ENCODE measurements at regions not wholly inside any gene's neighbourhood (a gene's known extent, or its start where the extent isn't known, plus 50 kb on each side); places are given as distances from the start of the nearest gene placed in this dataset.

DNA sequence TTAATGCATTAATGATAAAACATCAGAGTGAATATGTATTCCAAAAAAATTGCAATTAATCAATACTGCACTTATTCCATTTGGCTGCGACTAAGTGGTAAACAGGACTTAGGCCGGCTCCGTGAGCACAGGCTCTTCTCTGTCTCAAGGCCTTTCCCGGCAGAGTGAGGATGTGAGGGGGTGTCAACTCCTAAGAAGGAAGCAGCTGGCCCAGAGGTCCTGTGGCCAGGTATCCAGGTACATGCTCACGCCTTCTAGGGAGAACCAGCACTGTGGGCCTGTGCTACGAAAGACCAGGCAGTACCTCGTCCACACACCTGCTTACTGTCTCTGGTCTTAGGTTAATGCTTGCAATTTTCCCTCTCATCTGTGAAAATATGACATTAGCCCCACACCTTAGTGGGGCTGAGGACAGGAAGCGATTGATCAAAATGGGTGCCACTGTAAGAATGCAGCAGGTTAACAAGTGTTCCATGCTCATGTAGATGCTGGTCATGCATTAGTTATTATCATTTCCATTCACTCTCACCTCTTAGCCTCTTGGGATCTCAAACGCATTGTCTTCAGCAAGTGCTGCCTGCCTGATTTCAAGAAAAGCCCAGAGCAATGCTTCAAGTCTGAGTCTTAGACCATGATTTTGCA is 175.3 kb downstream of the ABHD5 start:
- Histone ChIP-seq H3K27me3 (ENCODE audit: insufficient read depth in 3 of 3, low read length in 2 of 3) (peaks cover 0 to 4% (median 0%) of the 10 kb centered on the region in 3 donors), H3K9me3 (no peaks in the 10 kb centered on the region), H3K36me3 (ENCODE audit: insufficient read depth in 1 of 2, low read depth in 1 of 2) (no peaks in the 10 kb centered on the region), H3K27ac (no peak overlapping the region), H3K4me1 (no peaks in the 10 kb centered on the region), H3K4me3 (no peak overlapping the region)
- TF ChIP-seq, protein P1, sequence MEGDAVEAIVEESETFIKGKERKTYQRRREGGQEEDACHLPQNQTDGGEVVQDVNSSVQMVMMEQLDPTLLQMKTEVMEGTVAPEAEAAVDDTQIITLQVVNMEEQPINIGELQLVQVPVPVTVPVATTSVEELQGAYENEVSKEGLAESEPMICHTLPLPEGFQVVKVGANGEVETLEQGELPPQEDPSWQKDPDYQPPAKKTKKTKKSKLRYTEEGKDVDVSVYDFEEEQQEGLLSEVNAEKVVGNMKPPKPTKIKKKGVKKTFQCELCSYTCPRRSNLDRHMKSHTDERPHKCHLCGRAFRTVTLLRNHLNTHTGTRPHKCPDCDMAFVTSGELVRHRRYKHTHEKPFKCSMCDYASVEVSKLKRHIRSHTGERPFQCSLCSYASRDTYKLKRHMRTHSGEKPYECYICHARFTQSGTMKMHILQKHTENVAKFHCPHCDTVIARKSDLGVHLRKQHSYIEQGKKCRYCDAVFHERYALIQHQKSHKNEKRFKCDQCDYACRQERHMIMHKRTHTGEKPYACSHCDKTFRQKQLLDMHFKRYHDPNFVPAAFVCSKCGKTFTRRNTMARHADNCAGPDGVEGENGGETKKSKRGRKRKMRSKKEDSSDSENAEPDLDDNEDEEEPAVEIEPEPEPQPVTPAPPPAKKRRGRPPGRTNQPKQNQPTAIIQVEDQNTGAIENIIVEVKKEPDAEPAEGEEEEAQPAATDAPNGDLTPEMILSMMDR (IDR thresholded peaks at IDR 0.05): no peak
- ATAC-seq: no peak
- intact Hi-C loops (cut with DNase I): no loop called here
- 83 to 87% (median 86%) methylated on average over 9 of the region's 9 CpGs for WGBS, 3 donors
- DNase-seq: no peak

DNA sequence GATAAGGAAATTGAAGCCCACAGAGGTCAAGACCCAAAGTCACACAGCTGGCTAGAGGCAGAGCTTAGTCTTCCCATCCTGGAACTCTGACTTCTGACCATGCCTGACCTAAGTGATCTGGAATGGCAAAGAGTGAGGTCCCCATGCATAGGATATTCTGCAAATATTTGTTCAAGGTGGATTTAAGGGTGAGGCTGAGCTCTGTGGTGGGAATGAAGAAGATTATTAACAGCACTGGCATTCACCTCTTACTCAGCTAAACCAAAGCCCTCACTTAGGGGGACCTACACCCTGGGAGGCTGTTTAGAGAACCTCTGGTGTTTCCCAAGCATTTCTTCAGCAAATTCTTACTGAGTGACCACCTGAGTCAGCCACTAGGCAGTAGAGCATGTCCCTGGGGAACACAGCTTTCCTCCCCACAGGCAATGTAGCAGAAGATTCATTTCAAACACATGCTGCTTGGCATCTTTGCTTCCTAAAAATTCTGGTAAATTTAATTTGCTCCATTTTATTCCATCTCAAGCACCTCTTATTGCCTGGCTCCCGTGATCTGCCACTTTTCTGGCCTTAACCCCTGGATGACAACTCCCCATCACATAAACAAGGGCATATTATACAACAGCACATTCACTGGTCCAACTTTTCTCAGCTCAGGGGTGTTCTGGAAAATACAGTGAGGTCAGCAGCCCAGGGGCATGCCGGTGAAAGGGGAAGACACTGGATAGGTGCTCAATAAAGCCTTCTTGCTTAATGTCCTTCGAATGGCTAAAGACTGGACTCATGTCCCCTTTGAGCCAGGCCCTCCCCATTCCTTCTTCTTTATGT is 176.0 kb downstream of the ABHD5 start:
- Histone ChIP-seq H3K27me3 (ENCODE audit: insufficient read depth in 3 of 3, low read length in 2 of 3) (peaks cover 0 to 2% (median 0%) of the 10 kb centered on the region in 3 donors), H3K36me3 (ENCODE audit: insufficient read depth in 1 of 2, low read depth in 1 of 2) (no peaks in the 10 kb centered on the region), H3K9me3 (no peaks in the 10 kb centered on the region), H3K4me3 (no peak overlapping the region), H3K4me1 (no peaks in the 10 kb centered on the region), H3K27ac (no peak overlapping the region)
- DNase-seq (no peak), ATAC-seq (no peak)
- 71 to 75% (median 73%) methylated on average over 3 of the region's 3 CpGs for WGBS, 3 donors
- intact Hi-C loops (cut with DNase I): no loop called here
- TF ChIP-seq, protein P1 (IDR thresholded peaks at IDR 0.05): no peak

DNA sequence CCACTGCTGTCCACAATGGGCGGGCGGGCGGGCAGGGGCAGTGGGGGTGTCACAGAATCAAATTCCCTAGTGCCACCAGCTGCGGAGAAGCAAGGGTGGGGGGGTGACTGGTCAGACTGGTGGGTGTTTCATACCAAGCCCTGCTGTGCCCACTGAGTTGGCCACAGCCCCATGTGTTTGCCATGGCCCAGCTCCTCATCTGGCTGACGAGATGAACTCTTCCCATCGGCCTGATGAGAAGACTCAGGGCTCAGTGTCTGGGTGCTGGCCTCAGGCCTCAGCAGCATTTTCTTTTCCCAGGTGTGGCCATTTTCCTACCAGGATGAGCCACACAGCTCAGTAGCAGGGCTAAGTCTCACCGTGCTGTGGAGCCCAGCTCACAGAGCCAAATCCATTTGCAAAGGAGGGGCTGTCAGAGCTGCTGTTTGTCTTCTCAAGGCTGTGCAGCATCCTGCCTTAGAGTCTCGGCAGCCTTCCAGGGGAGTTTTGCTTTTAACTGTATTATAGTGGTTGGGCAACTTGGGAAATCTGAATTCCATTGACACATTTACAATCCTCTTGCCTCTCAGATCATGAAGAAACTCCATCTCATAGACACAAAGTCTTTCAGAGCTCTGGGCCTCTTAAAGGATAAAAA is 176.8 kb downstream of the ABHD5 start:
- intact Hi-C loops (cut with DNase I): no loop called here
- DNase-seq (no peak), ATAC-seq (no peak)
- no peak overlapping the region for H3K4me3 ChIP-seq
- TF ChIP-seq, protein P1 (IDR thresholded peaks at IDR 0.05): no peak
- WGBS, 3 donors: 79 to 81% (median 81%) methylated on average over 8 of the region's 8 CpGs
- H3K4me1 ChIP-seq: no peaks in the 10 kb centered on the region
- no peaks in the 10 kb centered on the region for H3K9me3 ChIP-seq
- no peaks in the 10 kb centered on the region for H3K36me3 ChIP-seq (ENCODE audit: insufficient read depth in 1 of 2, low read depth in 1 of 2)
- no peak overlapping the region for H3K27ac ChIP-seq
- H3K27me3 ChIP-seq (ENCODE audit: insufficient read depth in 3 of 3, low read length in 2 of 3): peaks cover 0 to under 1% (median 0%) of the 10 kb centered on the region in 3 donors

DNA sequence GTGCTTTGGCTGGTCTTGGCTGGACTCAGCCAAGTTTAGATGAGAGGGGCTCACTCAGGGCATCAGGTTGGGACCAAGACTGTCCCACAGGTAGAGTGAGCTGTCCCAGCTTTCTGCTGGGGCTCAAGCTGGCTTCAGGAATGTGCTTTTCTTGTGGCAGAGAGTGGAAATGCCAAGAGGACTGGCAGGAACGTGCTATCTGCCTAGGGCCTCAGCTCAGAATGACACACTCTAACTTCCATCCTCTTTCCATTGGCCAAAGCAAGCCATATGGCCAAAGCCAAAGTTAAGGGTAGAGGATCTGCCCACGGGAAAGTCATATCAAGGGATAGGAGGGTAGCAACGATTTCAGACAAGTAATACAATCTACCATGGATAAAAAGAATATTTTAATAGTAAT is 178.8 kb downstream of the ABHD5 start:
- WGBS, 3 donors: 47 to 50% (median 49%) methylated on average over 3 of the region's 3 CpGs
- DNase-seq (no peak), ATAC-seq (no peak)
- H3K36me3 ChIP-seq (ENCODE audit: insufficient read depth in 1 of 2, low read depth in 1 of 2): no peaks in the 10 kb centered on the region
- no peaks in the 10 kb centered on the region for H3K9me3 ChIP-seq
- intact Hi-C loops (cut with DNase I): no loop called here
- no peak overlapping the region for H3K4me3 ChIP-seq
- H3K4me1 ChIP-seq: no peaks in the 10 kb centered on the region
- H3K27me3 ChIP-seq (ENCODE audit: insufficient read depth in 3 of 3, low read length in 2 of 3): no peaks in the 10 kb centered on the region
- no peak overlapping the region for H3K27ac ChIP-seq
- TF ChIP-seq, protein P1 (IDR thresholded peaks at IDR 0.05): no peak

Data from psoas muscle (tissue), 7 donors.